H1 (cell line): ENCODE measurements at regions not wholly inside any gene's neighbourhood (a gene's known extent, or its start where the extent isn't known, plus 50 kb on each side); places are given as distances from the start of the nearest gene placed in this dataset.

Experiments used
- CHD2 ChIP-seq: IDR thresholded peaks from 2 replicates; pipeline ENCODE4 v1.6.1; 2012; ENCODE audit warnings: low read length, improper control_type of control experiment
- CTCF ChIP-seq, 3 experiments: IDR thresholded peaks; 1 replicate in 2 of 3; 2 replicates in 1 of 3; pipeline versions ENCODE4 v1.5.1 to v1.6.1; 2011; ENCODE audit warnings: low read length in 3 of 3, mild to moderate bottlenecking in 3 of 3, inconsistent platforms in 2 of 3, low read depth in 1 of 3, moderate library complexity in 1 of 3; ENCODE audit not compliant: insufficient read depth in 1 of 3; ENCODE audit errors: control extremely low read depth in 1 of 3
- EP300 ChIP-seq, 2 experiments: IDR thresholded peaks; 1 replicate in 1 of 2; 2 replicates in 1 of 2; pipeline ENCODE4 v1.6.1; 2011 to 2012; ENCODE audit warnings: low read depth in 2 of 2, low read length in 2 of 2, mild to moderate bottlenecking in 2 of 2, borderline replicate concordance in 1 of 2, inconsistent platforms in 1 of 2, moderate library complexity in 1 of 2
- EZH2 ChIP-seq: fragments of 200-600 bp; sonication (generic); IDR thresholded peaks from 2 replicates; pipeline ENCODE4 v1.7.1; 2012; ENCODE audit warnings: low read depth, mild to moderate bottlenecking, moderate library complexity, low read length, inconsistent platforms; ENCODE audit not compliant: severe bottlenecking
- POLR2A ChIP-seq, 2 experiments: IDR thresholded peaks; 1 replicate in 1 of 2; 2 replicates in 1 of 2; pipeline ENCODE4 v1.6.1; 2011; ENCODE audit warnings: low read depth in 2 of 2, low read length in 2 of 2, mild to moderate bottlenecking in 2 of 2; ENCODE audit errors: control extremely low read depth in 1 of 2
- RAD21 ChIP-seq, 2 experiments: IDR thresholded peaks in 1 of 2; conservative IDR thresholded peaks in 1 of 2; 2 replicates each; pipeline ENCODE4 v1.6.1; 2011; ENCODE audit warnings: low read depth in 2 of 2, low read length in 2 of 2, improper control_type of control experiment in 1 of 2, inconsistent platforms in 1 of 2, mild to moderate bottlenecking in 1 of 2, moderate library complexity in 1 of 2

DNA sequence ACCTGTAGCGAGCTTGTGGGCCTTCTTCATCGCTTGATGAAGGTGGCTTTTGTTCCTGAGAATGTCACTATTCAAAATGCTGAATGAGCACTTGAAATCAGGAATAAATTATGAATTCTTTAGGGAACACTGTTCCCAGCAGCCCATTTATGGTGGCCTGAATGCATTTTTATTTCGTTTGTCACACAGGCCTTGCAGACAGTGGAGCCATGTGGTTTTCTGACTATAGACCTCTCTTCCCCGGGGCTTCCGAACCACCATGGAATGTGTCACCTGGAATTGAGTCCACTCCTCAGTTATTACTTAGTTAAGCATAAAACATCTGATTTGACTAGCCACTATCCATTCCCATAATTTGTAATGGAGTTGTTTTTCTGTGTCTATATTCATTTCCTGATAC, 396.9 kb downstream of the IRS2 start:
- TF ChIP-seq RAD21 (IDR thresholded peaks at IDR 0.05 in 1 of 2, conservative IDR thresholded peaks at IDR 0.05 in 1 of 2; ENCODE audit: low read depth in 2 of 2, low read length in 2 of 2): no peak
- TF ChIP-seq CTCF (IDR thresholded peaks at IDR 0.05; ENCODE audit: control extremely low read depth in 1 of 3, insufficient read depth in 1 of 3, low read depth in 1 of 3, low read length in 3 of 3): no peak
- no peak for TF ChIP-seq EP300 (IDR thresholded peaks at IDR 0.05; ENCODE audit: borderline replicate concordance in 1 of 2, low read depth in 2 of 2, low read length in 2 of 2)
- TF ChIP-seq EZH2: no peak
- TF ChIP-seq CHD2: no peak
- no peak for TF ChIP-seq POLR2A (IDR thresholded peaks at IDR 0.05; ENCODE audit: control extremely low read depth in 1 of 2, low read depth in 2 of 2, low read length in 2 of 2)
